ENCODE measurements at regions not wholly inside any gene's neighbourhood (a gene's known extent, or its start where the extent isn't known, plus 50 kb on each side); places are given as distances from the start of the nearest gene placed in this dataset.

- no peak for TF ChIP-seq CTCF (IDR thresholded peaks at IDR 0.05; ENCODE audit: insufficient read depth, low read depth, low read length)
- no peak for TF ChIP-seq EZH2 (IDR thresholded peaks at IDR 0.05; ENCODE audit: insufficient read depth, low read length)
These were observed 189.0 kb upstream of the SOX4 start for GRCh38 chr6:21404577-21404976.

Data from astrocyte (in vitro differentiated cells and primary cell).